IMR-90 (cell line): ENCODE measurements at regions not wholly inside any gene's neighbourhood (a gene's known extent, or its start where the extent isn't known, plus 50 kb on each side); places are given as distances from the start of the nearest gene placed in this dataset.

Experiments used
- ATAC-seq: fragments of 200-7000 bp; cut with Tn5 transposase; 2 replicates; pipeline ENCODE4 v1.9.1; 2020; ENCODE audit warnings: low read depth, mild to moderate bottlenecking, moderate library complexity
- BruUV-seq: library from RNA; stranded (reverse); fragments of 400-500 nt; replicated peaks from 2 replicates; lab custom pipeline; 2021; lab: Mats Ljungman, UMichigan
- CTCF ChIA-PET: fragments of 300-600 bp; formaldehyde crosslinking; extraction: SDS; loops from one replicate; lab custom pipeline; 2021; ENCODE audit warnings: antibody characterized with exemption; lab: Yijun Ruan, JAX
- POLR2A ChIA-PET: fragments of 300-600 bp; sonication (Branson Sonifier 250); formaldehyde crosslinking; loops from one replicate; lab custom pipeline; 2022; ENCODE audit warnings: antibody characterized with exemption; ENCODE audit not compliant: unreplicated experiment; lab: Charles Lee
- DNase-seq: peaks from one replicate; pipeline ENCODE4 v3.0.0; 2013
- H2AFZ ChIP-seq: replicated peaks from 2 replicates; pipeline ENCODE3; 2013; ENCODE audit warnings: low read length, mild to moderate bottlenecking; ENCODE audit not compliant: poor library complexity
- H2AK5ac ChIP-seq: 2 replicates; pipeline ENCODE4 v1.6.1; 2013; ENCODE audit warnings: low read depth, low read length, inconsistent platforms
- H2AK9ac ChIP-seq: replicated peaks from 2 replicates; pipeline ENCODE3; 2013; ENCODE audit warnings: mild to moderate bottlenecking, low read depth, low read length, moderate library complexity; ENCODE audit not compliant: poor library complexity
- H2BK120ac ChIP-seq: 2 replicates; pipeline ENCODE4 v1.6.1; 2013; ENCODE audit warnings: low read depth, low read length, inconsistent platforms
- H2BK15ac ChIP-seq: 3 replicates; pipeline ENCODE4 v1.6.1; 2013; ENCODE audit warnings: low read depth, low read length, inconsistent platforms
- H2BK20ac ChIP-seq: 2 replicates; pipeline ENCODE4 v1.6.1; 2013; ENCODE audit warnings: low read depth, mild to moderate bottlenecking, inconsistent platforms, low read length, moderate library complexity
- H2BK5ac ChIP-seq: 2 replicates; pipeline ENCODE4 v1.6.1; 2013; ENCODE audit warnings: mild to moderate bottlenecking, low read depth, low read length, inconsistent platforms; ENCODE audit not compliant: poor library complexity, severe bottlenecking
- H3K14ac ChIP-seq: replicated peaks from 2 replicates; pipeline ENCODE4 v1.6.1; 2013; ENCODE audit warnings: low read depth, low read length, inconsistent platforms
- H3K18ac ChIP-seq: 2 replicates; pipeline ENCODE4 v1.6.1; 2013; ENCODE audit warnings: low read depth, low read length, control low read depth
- H3K23ac ChIP-seq: 2 replicates; pipeline ENCODE4 v1.6.1; 2013; ENCODE audit warnings: low read depth, low read length, inconsistent platforms
- H3K27ac ChIP-seq: 2 replicates; pipeline ENCODE4 v1.5.1; 2013; ENCODE audit warnings: mild to moderate bottlenecking, control low read depth, low read length; ENCODE audit not compliant: insufficient read depth
- H3K27me3 ChIP-seq: 2 replicates; pipeline ENCODE4 v1.6.1; 2013; ENCODE audit warnings: low read length; ENCODE audit not compliant: control insufficient read depth, insufficient read depth
- H3K36me3 ChIP-seq: 2 replicates; pipeline ENCODE4 v1.6.1; 2013; ENCODE audit warnings: low read length, mixed read lengths; ENCODE audit not compliant: control insufficient read depth, insufficient read depth
- H3K4ac ChIP-seq: 2 replicates; pipeline ENCODE4 v1.6.1; 2013; ENCODE audit warnings: low read depth, low read length, inconsistent platforms
- H3K4me1 ChIP-seq: 2 replicates; pipeline ENCODE4 v1.6.1; 2013; ENCODE audit warnings: low read length, mixed read lengths; ENCODE audit not compliant: control insufficient read depth, insufficient read depth
- H3K4me2 ChIP-seq: 2 replicates; pipeline ENCODE4 v1.6.1; 2013; ENCODE audit warnings: low read depth, mild to moderate bottlenecking, control low read depth, low read length, moderate library complexity
- H3K4me3 ChIP-seq: 2 replicates; pipeline ENCODE4 v1.5.1; 2013; ENCODE audit warnings: low read depth, mild to moderate bottlenecking, control low read depth, low read length, moderate library complexity; ENCODE audit not compliant: insufficient read depth
- H3K56ac ChIP-seq: 2 replicates; pipeline ENCODE4 v1.6.1; 2013; ENCODE audit warnings: low read length, inconsistent platforms; ENCODE audit not compliant: insufficient read depth; ENCODE audit errors: extremely low read depth
- H3K79me1 ChIP-seq, 2 experiments: 2 replicates each; pipeline ENCODE4 v1.6.1; 2013; ENCODE audit warnings: low read length in 2 of 2, inconsistent platforms in 1 of 2, low read depth in 1 of 2
- H3K9ac ChIP-seq: 2 replicates; pipeline ENCODE4 v1.6.1; 2013; ENCODE audit warnings: low read depth, low read length, control low read depth
- H3K9me1 ChIP-seq: 2 replicates; pipeline ENCODE4 v1.6.1; 2013; ENCODE audit warnings: low read length, inconsistent platforms; ENCODE audit not compliant: insufficient read depth
- H3K9me3 ChIP-seq: 2 replicates; pipeline ENCODE4 v1.6.1; 2013; ENCODE audit warnings: low read length; ENCODE audit not compliant: control insufficient read depth, insufficient read depth
- H4K20me1 ChIP-seq: 2 replicates; pipeline ENCODE4 v1.6.1; 2013; ENCODE audit warnings: low read length, inconsistent platforms; ENCODE audit not compliant: insufficient read depth
- H4K5ac ChIP-seq: 2 replicates; pipeline ENCODE4 v1.6.1; 2013; ENCODE audit warnings: mild to moderate bottlenecking, low read depth, low read length, control low read depth
- H4K8ac ChIP-seq, 2 experiments: 2 replicates each; pipeline ENCODE4 v1.6.1; 2013; ENCODE audit warnings: low read depth in 2 of 2, low read length in 2 of 2, control low read depth in 1 of 2, inconsistent platforms in 1 of 2
- H4K91ac ChIP-seq: 2 replicates; pipeline ENCODE4 v1.6.1; 2013; ENCODE audit warnings: low read depth, low read length, inconsistent platforms; ENCODE audit not compliant: insufficient read depth
- BHLHE40 ChIP-seq: fragments of 150-350 bp; IDR thresholded peaks from 2 replicates; pipeline ENCODE4 v1.6.1; 2016; ENCODE audit warnings: mild to moderate bottlenecking, low read depth, low read length
- CTCF ChIP-seq: conservative IDR thresholded peaks from 2 replicates; pipeline ENCODE4 v1.5.1; 2012; ENCODE audit warnings: mild to moderate bottlenecking, low read depth, low read length, improper control_type of control experiment
- RAD21 ChIP-seq: IDR thresholded peaks from 2 replicates; pipeline ENCODE4 v1.6.1; 2012; ENCODE audit warnings: low read length, improper control_type of control experiment
- SMC3 ChIP-seq: fragments of 150-350 bp; IDR thresholded peaks from 2 replicates; pipeline ENCODE4 v1.6.1; 2016; ENCODE audit warnings: low read depth, mild to moderate bottlenecking, antibody characterized with exemption, low read length, moderate library complexity
- WGBS, 2 experiments: methylation state at CpG; one replicate each; pipeline versions ENCODE4 v1.1.5 to v1.1.7; 2013; ENCODE audit warnings: missing lambda C conversion rate in 2 of 2; ENCODE audit not compliant: insufficient read length in 1 of 2; ENCODE audit errors: extremely low coverage in 2 of 2; 5-methylcytosine and 5-hydroxymethylcytosine counted together
- dilution Hi-C: fragments of 300-500 bp; cut with HindIII; formaldehyde crosslinking; loops from one replicate; pipeline ENCODE4 v1.14.3; 2018; ENCODE audit warnings: low sequenced_read_pairs; ENCODE audit not compliant: unreplicated experiment
- in situ Hi-C: fragments of 300-500 bp; cut with MboI; formaldehyde crosslinking; loops from 3 replicates; pipeline ENCODE4 v1.14.3; 2019; ENCODE audit warnings: low sequenced_read_pairs, inconsistent platforms, mixed read lengths
- intact Hi-C: fragments of 100-400 bp; cut with micrococcal nuclease; formaldehyde crosslinking; loops from 2 replicates; pipeline ENCODE4 v1.10.0; 2022

GRCh38 chr3:152574461-152575079 is 260.4 kb upstream of the P2RY1 start:
- H3K4ac ChIP-seq: no peak overlapping the region
- H3K79me1 ChIP-seq: no peaks in the 10 kb centered on the region
- ChIA-PET CTCF (interaction anchor here (0.7 to 1.3 kb wide), 5 partner anchors 10 to 103 kb away, joined by 3 to 5 read pairs (median 3); no protein-coding TSS in a partner anchor), POLR2A (no interaction called here)
- intact Hi-C loops: loop anchor here (1.0 to 10.0 kb wide), 3 partner anchors 100 to 500 kb away; no protein-coding TSS in a partner anchor
- H2AFZ ChIP-seq: no peak overlapping the region
- H3K23ac ChIP-seq: no peak overlapping the region
- no peaks in the 10 kb centered on the region for H3K9me1 ChIP-seq
- H3K9me3 ChIP-seq: no peaks in the 10 kb centered on the region
- H2AK9ac ChIP-seq: no peak overlapping the region
- DNase-seq: peak; percentile 51
- no peak overlapping the region for H4K91ac ChIP-seq
- WGBS, 2 experiments: no CpG with 5 or more reads among the region's 4 CpGs
- H3K4me3 ChIP-seq: no peak overlapping the region
- no peak overlapping the region for H2BK20ac ChIP-seq
- H3K27ac ChIP-seq: no peak overlapping the region
- no peak overlapping the region for H2AK5ac ChIP-seq
- H2BK120ac ChIP-seq: no peak overlapping the region
- H3K18ac ChIP-seq: no peak overlapping the region
- H4K8ac ChIP-seq: no peak overlapping the region
- no peaks in the 10 kb centered on the region for H3K4me1 ChIP-seq
- H3K4me2 ChIP-seq: no peak overlapping the region
- no peaks in the 10 kb centered on the region for H3K36me3 ChIP-seq
- no peak overlapping the region for H3K9ac ChIP-seq
- H4K20me1 ChIP-seq: no peaks in the 10 kb centered on the region
- in situ Hi-C loops: no loop called here
- dilution Hi-C loops: no loop called here
- peaks cover 3% of the 10 kb centered on the region; the same call in 1 of the 2 replicates for H3K27me3 ChIP-seq
- H2BK15ac ChIP-seq: no peak overlapping the region
- no peak overlapping the region for H4K5ac ChIP-seq
- H3K56ac ChIP-seq: no peak overlapping the region
- H3K14ac ChIP-seq: no peak overlapping the region
- BruUV-seq: no TSS peak
- ATAC-seq: peak; percentile 85
- peak; percentile 67 for TF ChIP-seq RAD21
- peak; percentile 41; the same call in 1 of the 2 replicates for TF ChIP-seq SMC3
- no peak for TF ChIP-seq BHLHE40
- peak; percentile 56 for TF ChIP-seq CTCF
- H2BK5ac ChIP-seq: no peak overlapping the region
